H1 (cell line): ENCODE measurements at regions not wholly inside any gene's neighbourhood (a gene's known extent, or its start where the extent isn't known, plus 50 kb on each side); places are given as distances from the start of the nearest gene placed in this dataset.

Experiments used
- CTCF ChIA-PET: fragments of 300-600 bp; sonication (Branson Sonifier 250); formaldehyde crosslinking; loops from one replicate; lab custom pipeline; 2021; ENCODE audit not compliant: partially characterized antibody; lab: Charles Lee
- POLR2A ChIA-PET: fragments of 300-600 bp; sonication (Branson Sonifier 250); formaldehyde crosslinking; loops from one replicate; lab custom pipeline; 2021; ENCODE audit warnings: inconsistent platforms; ENCODE audit not compliant: partially characterized antibody; lab: Charles Lee
- DNase-seq, 2 experiments: peaks; one replicate each; pipeline versions ENCODE4 v3.0.0 to v3.0.0-alpha.2; 2010 to 2022; ENCODE audit warnings: low spot score in 2 of 2, low read depth in 1 of 2, mixed read lengths in 1 of 2
- FAIRE-seq: peaks from 2 replicates; lab custom pipeline; 2011; peaks lifted over from hg19 to GRCh38; lab: Jason Lieb, UNC
- H2AFZ ChIP-seq: 2 replicates; pipeline ENCODE4 v1.8.1; 2012; ENCODE audit warnings: low read length, inconsistent platforms
- H2AK5ac ChIP-seq: 2 replicates; pipeline ENCODE4 v1.6.1; 2013; ENCODE audit warnings: low read depth, low read length
- H2BK120ac ChIP-seq: replicated peaks from 2 replicates; pipeline ENCODE3; 2013; ENCODE audit warnings: low read depth, low read length, inconsistent platforms
- H2BK12ac ChIP-seq: 2 replicates; pipeline ENCODE4 v1.6.1; 2013; ENCODE audit warnings: low read depth, low read length
- H2BK15ac ChIP-seq: 2 replicates; pipeline ENCODE4 v1.6.1; 2013; ENCODE audit warnings: low read length
- H2BK20ac ChIP-seq: 2 replicates; pipeline ENCODE4 v1.6.1; 2013; ENCODE audit warnings: low read length
- H2BK5ac ChIP-seq: 2 replicates; pipeline ENCODE4 v1.6.1; 2013; ENCODE audit warnings: low read depth, low read length
- H3K14ac ChIP-seq: 2 replicates; pipeline ENCODE4 v1.6.1; 2013; ENCODE audit warnings: inconsistent platforms; ENCODE audit not compliant: insufficient read length
- H3K18ac ChIP-seq: 2 replicates; pipeline ENCODE4 v1.6.1; 2013; ENCODE audit warnings: low read length; ENCODE audit errors: extremely low read depth
- H3K23ac ChIP-seq: 2 replicates; pipeline ENCODE4 v1.6.1; 2013; ENCODE audit warnings: inconsistent platforms; ENCODE audit not compliant: insufficient read length
- H3K23me2 ChIP-seq: 2 replicates; pipeline ENCODE4 v1.6.1; 2013; ENCODE audit warnings: low read depth, low read length
- H3K27ac ChIP-seq: 2 replicates; pipeline ENCODE4 v1.6.1; 2011; ENCODE audit warnings: low read depth, low read length, inconsistent platforms
- H3K27me3 ChIP-seq, 4 experiments: replicated peaks in 1 of 4; 1 replicate in 1 of 4; 2 replicates in 3 of 4; pipeline versions ENCODE4 v1.6.1 to v1.8.1; 2011 to 2013; ENCODE audit warnings: low read length in 3 of 4, mild to moderate bottlenecking in 3 of 4, inconsistent platforms in 2 of 4, mixed read lengths in 2 of 4, moderate library complexity in 1 of 4; ENCODE audit not compliant: control insufficient read depth in 3 of 4, insufficient read depth in 3 of 4; ENCODE audit errors: extremely low read depth in 1 of 4
- H3K36me3 ChIP-seq, 4 experiments: 2 replicates each; pipeline versions ENCODE4 v1.6.1 to v1.8.1; 2011 to 2013; ENCODE audit warnings: mild to moderate bottlenecking in 4 of 4, low read length in 3 of 4, moderate library complexity in 2 of 4, control low read depth in 1 of 4, inconsistent platforms in 1 of 4; ENCODE audit not compliant: insufficient read depth in 4 of 4, control insufficient read depth in 2 of 4
- H3K4ac ChIP-seq: replicated peaks from 2 replicates; pipeline ENCODE3; 2013; ENCODE audit warnings: low read length, low read depth, mixed read lengths, inconsistent platforms; ENCODE audit not compliant: insufficient read length
- H3K4me1 ChIP-seq, 4 experiments: replicated peaks in 1 of 4; 1 replicate in 1 of 4; 2 replicates in 3 of 4; pipeline versions ENCODE4 v1.6.1 to v1.8.1; 2011 to 2013; ENCODE audit warnings: low read length in 3 of 4, inconsistent platforms in 2 of 4, mixed read lengths in 1 of 4; ENCODE audit not compliant: insufficient read depth in 4 of 4, control insufficient read depth in 3 of 4
- H3K4me2 ChIP-seq, 2 experiments: 2 replicates each; pipeline versions ENCODE4 v1.6.1 to v1.8.1; 2011 to 2013; ENCODE audit warnings: low read depth in 2 of 2, low read length in 2 of 2, control low read depth in 1 of 2, inconsistent platforms in 1 of 2, mild to moderate bottlenecking in 1 of 2; ENCODE audit not compliant: insufficient read depth in 1 of 2
- H3K4me3 ChIP-seq, 4 experiments: fragments of 200-600, 300-600 bp in 1 of 4; sonication (generic), shearing (Covaris generic), sonication (Bioruptor Twin) in 1 of 4; 2 replicates each; pipeline versions ENCODE4 v1.5.1 to v1.8.1; 2011 to 2016; ENCODE audit warnings: low read length in 4 of 4, low read depth in 3 of 4, control low read depth in 2 of 4, inconsistent platforms in 2 of 4, mild to moderate bottlenecking in 2 of 4, mixed read lengths in 1 of 4, moderate library complexity in 1 of 4; ENCODE audit not compliant: insufficient read depth in 2 of 4; ENCODE audit errors: extremely low read depth in 1 of 4
- H3K56ac ChIP-seq: replicated peaks from 2 replicates; pipeline ENCODE3; 2013; ENCODE audit warnings: low read depth, mild to moderate bottlenecking, mixed read lengths, low read length, inconsistent platforms; ENCODE audit not compliant: insufficient read length
- H3K79me1 ChIP-seq: 2 replicates; pipeline ENCODE4 v1.6.1; 2013; ENCODE audit warnings: low read depth, low read length, control low read depth
- H3K79me2 ChIP-seq, 2 experiments: 2 replicates each; pipeline versions ENCODE4 v1.6.1 to v1.8.1; 2012 to 2013; ENCODE audit warnings: low read length in 2 of 2, mild to moderate bottlenecking in 2 of 2, inconsistent platforms in 1 of 2; ENCODE audit not compliant: insufficient read depth in 2 of 2, control insufficient read depth in 1 of 2
- H3K9ac ChIP-seq, 4 experiments: replicated peaks in 1 of 4; 1 replicate in 1 of 4; 2 replicates in 3 of 4; pipeline versions ENCODE4 v1.6.1 to v1.8.1; 2011 to 2013; ENCODE audit warnings: low read depth in 3 of 4, low read length in 3 of 4, control low read depth in 2 of 4, mild to moderate bottlenecking in 2 of 4, moderate library complexity in 2 of 4, inconsistent platforms in 1 of 4; ENCODE audit errors: extremely low read depth in 1 of 4
- H3K9me3 ChIP-seq, 2 experiments: 2 replicates each; pipeline versions ENCODE4 v1.6.1 to v1.8.1; 2012 to 2013; ENCODE audit warnings: mild to moderate bottlenecking in 2 of 2, moderate library complexity in 2 of 2, control low read depth in 1 of 2, inconsistent platforms in 1 of 2, low read depth in 1 of 2, low read length in 1 of 2, mixed read lengths in 1 of 2; ENCODE audit not compliant: insufficient read depth in 2 of 2
- H4K20me1 ChIP-seq, 2 experiments: replicated peaks in 1 of 2; 2 replicates each; pipeline versions ENCODE3 to v1.8.1; 2011 to 2013; ENCODE audit warnings: inconsistent platforms in 2 of 2, low read length in 2 of 2, mild to moderate bottlenecking in 1 of 2; ENCODE audit not compliant: insufficient read depth in 2 of 2, control insufficient read depth in 1 of 2
- H4K5ac ChIP-seq: 2 replicates; pipeline ENCODE4 v1.6.1; 2013; ENCODE audit warnings: low read length, low read depth, mixed read lengths, inconsistent platforms; ENCODE audit not compliant: insufficient read length
- H4K8ac ChIP-seq: 2 replicates; pipeline ENCODE4 v1.8.0; 2013; ENCODE audit warnings: mild to moderate bottlenecking, moderate library complexity, low read length, inconsistent platforms; ENCODE audit not compliant: insufficient read depth; ENCODE audit errors: extremely low read depth
- H4K91ac ChIP-seq: replicated peaks from 2 replicates; pipeline ENCODE3; 2013; ENCODE audit warnings: low read length, mixed read lengths, inconsistent platforms; ENCODE audit not compliant: insufficient read length
- MAFK ChIP-seq: IDR thresholded peaks from 2 replicates; pipeline ENCODE4 v1.6.1; 2012; ENCODE audit warnings: low read depth, mild to moderate bottlenecking, improper control_type of control experiment, low read length
- TBP ChIP-seq: IDR thresholded peaks from 2 replicates; pipeline ENCODE4 v1.6.1; 2011; ENCODE audit warnings: low read depth, low read length, improper control_type of control experiment
- WGBS, 2 experiments: shearing (Covaris generic) in 1 of 2; methylation state at CpG; one replicate each; pipeline versions ENCODE4 v1.1.6 to v1.1.7; 2013 to 2015; ENCODE audit warnings: low lambda C conversion rate in 2 of 2, mixed read lengths in 2 of 2, inconsistent platforms in 1 of 2, low coverage in 1 of 2, missing lambda C conversion rate in 1 of 2; ENCODE audit not compliant: insufficient replicate concordance in 2 of 2, insufficient coverage in 1 of 2, insufficient read length in 1 of 2; ENCODE audit errors: extremely low coverage in 1 of 2, missing lambda C conversion rate in 1 of 2; 5-methylcytosine and 5-hydroxymethylcytosine counted together

- H4K5ac ChIP-seq = no peak overlapping the region
- 92% methylated on average over 1 of the region's 1 CpG; no CpG with 5 or more reads in 1 of the 2 experiments for WGBS, 2 experiments
- no peak overlapping the region for H2AFZ ChIP-seq
- no peak overlapping the region for H3K9ac ChIP-seq
- H4K8ac ChIP-seq = no peak overlapping the region
- DNase-seq (no peak), FAIRE-seq (no peak)
- H2BK12ac ChIP-seq = no peak overlapping the region
- no peaks in the 10 kb centered on the region for H3K36me3 ChIP-seq
- ChIA-PET POLR2A (no interaction called here), CTCF (no interaction called here)
- H3K4me1 ChIP-seq = no peaks in the 10 kb centered on the region
- no peak overlapping the region for H4K91ac ChIP-seq
- no peak overlapping the region for H3K4me2 ChIP-seq
- H3K9me3 ChIP-seq = no peaks in the 10 kb centered on the region
- H2BK20ac ChIP-seq = no peak overlapping the region; the same call in 1 of the 2 replicates
- H3K23me2 ChIP-seq = no peaks in the 10 kb centered on the region
- no peak overlapping the region for H2BK5ac ChIP-seq
- H3K27ac ChIP-seq = no peak overlapping the region
- H3K4me3 ChIP-seq = no peak overlapping the region
- no peaks in the 10 kb centered on the region for H3K79me1 ChIP-seq
- H3K27me3 ChIP-seq = no peaks in the 10 kb centered on the region
- H4K20me1 ChIP-seq = no peaks in the 10 kb centered on the region
- TF ChIP-seq TBP (no peak), MAFK (peak; percentile 89)
- no peaks in the 10 kb centered on the region for H3K79me2 ChIP-seq
- no peak overlapping the region for H3K18ac ChIP-seq
- H2BK15ac ChIP-seq = no peak overlapping the region
- H3K56ac ChIP-seq = no peak overlapping the region
- no peak overlapping the region for H3K4ac ChIP-seq
- H2AK5ac ChIP-seq = no peak overlapping the region
- no peak overlapping the region for H3K14ac ChIP-seq
- no peak overlapping the region for H2BK120ac ChIP-seq
- H3K23ac ChIP-seq = no peak overlapping the region
These were observed 190.4 kb upstream of the LRRTM4 start for GRCh38 chr2:77712601-77713000.
